ENCODE measurements at regions not wholly inside any gene's neighbourhood (a gene's known extent, or its start where the extent isn't known, plus 50 kb on each side); places are given as distances from the start of the nearest gene placed in this dataset.

DNA sequence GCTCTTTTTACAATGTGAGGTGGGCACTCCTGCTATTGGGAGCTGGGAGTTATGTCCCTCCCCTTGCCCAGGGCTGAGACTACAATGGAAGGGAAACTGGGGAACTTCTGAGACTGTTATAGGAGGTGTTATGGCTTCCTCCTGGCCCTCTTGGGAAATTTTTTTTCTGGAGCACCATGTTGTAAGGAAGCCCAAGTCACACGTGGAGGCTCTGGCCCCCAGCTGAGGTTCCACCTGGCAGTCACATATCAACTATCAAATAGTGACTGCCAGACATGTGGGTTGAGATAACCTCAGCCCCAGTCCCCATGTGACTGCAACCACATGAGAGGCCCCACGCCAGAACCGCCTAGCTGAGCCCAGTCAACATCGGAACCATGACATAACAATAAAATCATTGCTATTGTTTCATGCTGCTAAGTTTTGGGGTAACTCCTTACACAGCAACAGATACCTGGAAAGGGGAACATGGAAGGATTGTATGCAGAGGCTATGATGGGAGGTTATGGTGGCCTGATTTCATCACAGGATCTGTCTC, 99.4 kb upstream of the NCOR2 start:
- no peak for TF ChIP-seq EZH2 (IDR thresholded peaks at IDR 0.05; ENCODE audit: low read depth)
- TF ChIP-seq, protein P1, sequence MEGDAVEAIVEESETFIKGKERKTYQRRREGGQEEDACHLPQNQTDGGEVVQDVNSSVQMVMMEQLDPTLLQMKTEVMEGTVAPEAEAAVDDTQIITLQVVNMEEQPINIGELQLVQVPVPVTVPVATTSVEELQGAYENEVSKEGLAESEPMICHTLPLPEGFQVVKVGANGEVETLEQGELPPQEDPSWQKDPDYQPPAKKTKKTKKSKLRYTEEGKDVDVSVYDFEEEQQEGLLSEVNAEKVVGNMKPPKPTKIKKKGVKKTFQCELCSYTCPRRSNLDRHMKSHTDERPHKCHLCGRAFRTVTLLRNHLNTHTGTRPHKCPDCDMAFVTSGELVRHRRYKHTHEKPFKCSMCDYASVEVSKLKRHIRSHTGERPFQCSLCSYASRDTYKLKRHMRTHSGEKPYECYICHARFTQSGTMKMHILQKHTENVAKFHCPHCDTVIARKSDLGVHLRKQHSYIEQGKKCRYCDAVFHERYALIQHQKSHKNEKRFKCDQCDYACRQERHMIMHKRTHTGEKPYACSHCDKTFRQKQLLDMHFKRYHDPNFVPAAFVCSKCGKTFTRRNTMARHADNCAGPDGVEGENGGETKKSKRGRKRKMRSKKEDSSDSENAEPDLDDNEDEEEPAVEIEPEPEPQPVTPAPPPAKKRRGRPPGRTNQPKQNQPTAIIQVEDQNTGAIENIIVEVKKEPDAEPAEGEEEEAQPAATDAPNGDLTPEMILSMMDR (conservative IDR thresholded peaks at IDR 0.05): no peak
